SU-DHL-6 (cell line): ENCODE measurements at regions not wholly inside any gene's neighbourhood (a gene's known extent, or its start where the extent isn't known, plus 50 kb on each side); places are given as distances from the start of the nearest gene placed in this dataset.

ENCODE experiments used
- EZH2phosphoT487 ChIP-seq: fragments of 200-600 bp; sonication (generic), shearing (Covaris generic); conservative IDR thresholded peaks from 2 replicates; pipeline ENCODE4 v1.6.1; 2018; ENCODE audit warnings: mild to moderate bottlenecking, antibody characterized with exemption, low read length, moderate library complexity, mixed read lengths
- TF ChIP-seq, protein P1 (sequence below): fragments of 200-600 bp; sonication (generic); IDR thresholded peaks from one replicate; pipeline ENCODE4 v1.5.1; 2017; ENCODE audit warnings: antibody characterized with exemption, mild to moderate bottlenecking, low read length, moderate library complexity; ENCODE audit not compliant: insufficient read depth, poor library complexity, severe bottlenecking

DNA sequence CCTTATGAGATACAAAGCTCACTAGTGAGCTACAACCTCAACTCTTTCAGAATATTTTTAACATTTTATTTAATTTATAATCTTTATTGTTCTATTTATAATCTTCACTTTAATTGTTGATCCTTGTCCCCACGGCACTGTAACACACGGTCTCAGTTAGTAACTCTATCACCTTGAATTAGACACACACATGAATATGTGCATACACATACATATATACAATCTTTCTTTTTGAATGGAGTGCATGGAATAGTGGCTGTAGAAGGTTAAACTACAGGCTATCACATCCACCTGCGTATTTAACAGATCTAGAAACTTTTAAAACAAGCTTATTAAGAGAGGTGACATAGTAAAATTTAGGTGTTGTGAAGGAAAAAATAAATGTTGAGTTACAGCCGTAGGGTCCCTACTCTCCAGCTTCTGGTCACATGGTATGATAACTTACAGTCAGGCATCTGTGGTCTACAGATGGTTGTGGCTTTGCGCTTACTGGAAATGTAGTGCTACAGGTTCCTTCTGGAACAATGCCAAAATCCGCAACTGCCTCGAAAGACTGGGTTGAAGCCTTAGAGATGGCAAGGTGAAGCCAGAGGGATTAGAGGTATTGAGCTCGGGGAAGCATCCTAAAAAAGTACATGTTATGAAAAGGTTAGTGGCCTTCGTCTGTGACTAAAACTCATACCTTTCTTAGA lies 1324.1 kb upstream of the SLC39A10 start:
- TF ChIP-seq, protein P1, sequence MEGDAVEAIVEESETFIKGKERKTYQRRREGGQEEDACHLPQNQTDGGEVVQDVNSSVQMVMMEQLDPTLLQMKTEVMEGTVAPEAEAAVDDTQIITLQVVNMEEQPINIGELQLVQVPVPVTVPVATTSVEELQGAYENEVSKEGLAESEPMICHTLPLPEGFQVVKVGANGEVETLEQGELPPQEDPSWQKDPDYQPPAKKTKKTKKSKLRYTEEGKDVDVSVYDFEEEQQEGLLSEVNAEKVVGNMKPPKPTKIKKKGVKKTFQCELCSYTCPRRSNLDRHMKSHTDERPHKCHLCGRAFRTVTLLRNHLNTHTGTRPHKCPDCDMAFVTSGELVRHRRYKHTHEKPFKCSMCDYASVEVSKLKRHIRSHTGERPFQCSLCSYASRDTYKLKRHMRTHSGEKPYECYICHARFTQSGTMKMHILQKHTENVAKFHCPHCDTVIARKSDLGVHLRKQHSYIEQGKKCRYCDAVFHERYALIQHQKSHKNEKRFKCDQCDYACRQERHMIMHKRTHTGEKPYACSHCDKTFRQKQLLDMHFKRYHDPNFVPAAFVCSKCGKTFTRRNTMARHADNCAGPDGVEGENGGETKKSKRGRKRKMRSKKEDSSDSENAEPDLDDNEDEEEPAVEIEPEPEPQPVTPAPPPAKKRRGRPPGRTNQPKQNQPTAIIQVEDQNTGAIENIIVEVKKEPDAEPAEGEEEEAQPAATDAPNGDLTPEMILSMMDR = no peak
- no peak for TF ChIP-seq EZH2phosphoT487
